Progenitor cell of endocrine pancreas (in vitro differentiated cells): ENCODE measurements at regions not wholly inside any gene's neighbourhood (a gene's known extent, or its start where the extent isn't known, plus 50 kb on each side); places are given as distances from the start of the nearest gene placed in this dataset.
"Not testable (repeated sequence)": the region's sequence is repeated elsewhere in the genome, so short reads cannot be mapped to it uniquely, and the experiment has no call there.

ENCODE experiments used
- DNase-seq: peaks from one replicate; pipeline ENCODE4 v3.0.0; 2021; ENCODE audit warnings: low spot score; ENCODE audit not compliant: unreplicated experiment
- H3K27ac Mint-ChIP-seq: 2 replicates; pipeline ENCODE4 v1.8.0; 2021; ENCODE audit warnings: mild to moderate bottlenecking, moderate library complexity, mixed read lengths
- H3K27me3 Mint-ChIP-seq: 2 replicates; pipeline ENCODE4 v1.8.0; 2021; ENCODE audit warnings: mixed read lengths
- H3K36me3 Mint-ChIP-seq: 2 replicates; pipeline ENCODE4 v1.8.0; 2022; ENCODE audit warnings: mixed read lengths; ENCODE audit not compliant: insufficient read depth
- H3K4me1 Mint-ChIP-seq: 2 replicates; pipeline ENCODE4 v1.8.0; 2021; ENCODE audit warnings: low read depth, mixed read lengths
- H3K4me3 Mint-ChIP-seq: 2 replicates; pipeline ENCODE4 v1.8.0; 2021; ENCODE audit warnings: low read depth, mild to moderate bottlenecking, moderate library complexity, mixed read lengths
- H3K9me3 Mint-ChIP-seq: 2 replicates; pipeline ENCODE4 v1.8.0; 2021; ENCODE audit warnings: low read depth, mixed read lengths
- CTCF ChIP-seq: fragments of 200-600 bp; sonication (generic); IDR thresholded peaks from one replicate; pipeline ENCODE4 v1.5.0; 2021; ENCODE audit warnings: antibody characterized with exemption, mild to moderate bottlenecking; ENCODE audit not compliant: unreplicated experiment

- no peaks in the 10 kb centered on the region for H3K36me3 Mint-ChIP-seq
- DNase-seq: no peak
- no peaks in the 10 kb centered on the region for H3K27me3 Mint-ChIP-seq
- H3K27ac Mint-ChIP-seq: no peak overlapping the region
- no peaks in the 10 kb centered on the region for H3K9me3 Mint-ChIP-seq
- no peak overlapping the region for H3K4me3 Mint-ChIP-seq
- no peak for TF ChIP-seq CTCF
- H3K4me1 Mint-ChIP-seq: peaks cover 2% of the 10 kb centered on the region
Measured at GRCh38 chr2:210861038-210861665, 304.8 kb downstream of the CPS1 start.

GRCh38 chr2:210862283-210863065, 306.1 kb downstream of the CPS1 start:
- Mint-ChIP-seq H3K9me3 (no peaks in the 10 kb centered on the region), H3K4me1 (peaks cover 5% of the 10 kb centered on the region), H3K4me3 (no peak overlapping the region), H3K36me3 (no peaks in the 10 kb centered on the region), H3K27ac (no peak overlapping the region), H3K27me3 (no peaks in the 10 kb centered on the region)
- no peak for DNase-seq
- no peak for TF ChIP-seq CTCF

- DNase-seq: no peak
- Mint-ChIP-seq H3K27me3 (no peaks in the 10 kb centered on the region), H3K27ac (no peak overlapping the region), H3K36me3 (no peaks in the 10 kb centered on the region), H3K4me3 (no peak overlapping the region), H3K9me3 (peaks cover 3% of the 10 kb centered on the region), H3K4me1 (peaks cover 5% of the 10 kb centered on the region)
- no peak for TF ChIP-seq CTCF
Measured at GRCh38 chr2:210863283-210863682, 306.9 kb downstream of the CPS1 start.

- H3K27ac Mint-ChIP-seq, DNase-seq, H3K36me3 Mint-ChIP-seq, H3K27me3 Mint-ChIP-seq, H3K4me1 Mint-ChIP-seq, H3K4me3 Mint-ChIP-seq: not testable (repeated sequence)
- peaks cover 16% of the 10 kb centered on the region for H3K9me3 Mint-ChIP-seq
Measured at GRCh38 chr2:210871566-210871965, 315.2 kb downstream of the CPS1 start.

- Mint-ChIP-seq H3K4me1 (no peaks in the 10 kb centered on the region), H3K27ac (no peak overlapping the region), H3K27me3 (no peaks in the 10 kb centered on the region), H3K36me3 (no peaks in the 10 kb centered on the region), H3K4me3 (no peak overlapping the region), H3K9me3 (peaks cover 11% of the 10 kb centered on the region)
- no peak for TF ChIP-seq CTCF
- DNase-seq: no peak
Measured at GRCh38 chr2:210873631-210874030, 317.2 kb downstream of the CPS1 start.

- no peak overlapping the region for H3K4me3 Mint-ChIP-seq
- H3K36me3 Mint-ChIP-seq: no peaks in the 10 kb centered on the region
- no peak for TF ChIP-seq CTCF
- no peaks in the 10 kb centered on the region for H3K27me3 Mint-ChIP-seq
- H3K27ac Mint-ChIP-seq: no peak overlapping the region
- no peak for DNase-seq
- no peaks in the 10 kb centered on the region for H3K4me1 Mint-ChIP-seq
- no peaks in the 10 kb centered on the region for H3K9me3 Mint-ChIP-seq
Measured at GRCh38 chr2:210884227-210884626, 327.8 kb downstream of the CPS1 start.
